Mesodermal cell (in vitro differentiated cells): ENCODE measurements at regions not wholly inside any gene's neighbourhood (a gene's known extent, or its start where the extent isn't known, plus 50 kb on each side); places are given as distances from the start of the nearest gene placed in this dataset.
"Not testable (repeated sequence)": the region's sequence is repeated elsewhere in the genome, so short reads cannot be mapped to it uniquely, and the experiment has no call there.

Source experiments
- H3K27ac ChIP-seq: 2 replicates; pipeline ENCODE4 v1.7.0; 2013; ENCODE audit warnings: mild to moderate bottlenecking, low read depth, low read length, moderate library complexity; ENCODE audit not compliant: severe bottlenecking
- H3K36me3 ChIP-seq: 2 replicates; pipeline ENCODE4 v1.7.1; 2013; ENCODE audit warnings: mild to moderate bottlenecking, low read length, moderate library complexity; ENCODE audit not compliant: control insufficient read depth, insufficient read depth
- H3K4me1 ChIP-seq: one replicate; pipeline ENCODE4 v1.7.1; 2013; ENCODE audit warnings: mild to moderate bottlenecking, low read length; ENCODE audit not compliant: insufficient read depth, control insufficient read depth, poor library complexity, severe bottlenecking
- H3K4me3 ChIP-seq: 2 replicates; pipeline ENCODE4 v1.7.0; 2013; ENCODE audit warnings: low read length, control low read depth, mild to moderate bottlenecking; ENCODE audit not compliant: insufficient read depth, poor library complexity, severe bottlenecking; ENCODE audit errors: extremely low read depth
- H3K9me3 ChIP-seq: 2 replicates; pipeline ENCODE4 v1.7.1; 2013; ENCODE audit warnings: mild to moderate bottlenecking, low read length, moderate library complexity; ENCODE audit not compliant: control insufficient read depth
- WGBS, 2 experiments: methylation state at CpG; one replicate each; pipeline ENCODE4 v1.1.5; 2013; ENCODE audit warnings: missing lambda C conversion rate in 2 of 2; ENCODE audit not compliant: insufficient coverage in 2 of 2; 5-methylcytosine and 5-hydroxymethylcytosine counted together

- H3K27ac ChIP-seq, result no peak overlapping the region
- WGBS, 2 experiments, result 57 to 58% methylated on average over 5 of the region's 6 CpGs
Measured at GRCh38 chr2:75870651-75871137, 160.0 kb upstream of the GCFC2 start.

GRCh38 chr2:75870133-75870532 lies 159.4 kb upstream of the GCFC2 start:
- 21 to 31% methylated on average over 2 to 3 of the region's 4 CpGs for WGBS, 2 experiments
- Histone ChIP-seq H3K4me1 (no peaks in the 10 kb centered on the region), H3K27ac (no peak overlapping the region), H3K9me3 (no peaks in the 10 kb centered on the region), H3K36me3 (no peaks in the 10 kb centered on the region), H3K4me3 (no peak overlapping the region)

More at GRCh38 chr2:75870651-75871137, 160.0 kb upstream of the GCFC2 start:
- H3K4me1 ChIP-seq, result no peaks in the 10 kb centered on the region
- no peaks in the 10 kb centered on the region for H3K36me3 ChIP-seq
- no peak overlapping the region for H3K4me3 ChIP-seq
- no peaks in the 10 kb centered on the region for H3K9me3 ChIP-seq

GRCh38 chr2:75865702-75866101 lies 155.0 kb upstream of the GCFC2 start:
- 80 to 94% methylated on average over 1 to 4 of the region's 8 CpGs for WGBS, 2 experiments
- H3K4me3 ChIP-seq, result no peak overlapping the region
- no peak overlapping the region for H3K27ac ChIP-seq
- no peaks in the 10 kb centered on the region for H3K36me3 ChIP-seq
- H3K9me3 ChIP-seq, result no peaks in the 10 kb centered on the region
- H3K4me1 ChIP-seq, result no peaks in the 10 kb centered on the region

- H3K4me1 ChIP-seq, result no peaks in the 10 kb centered on the region
- H3K4me3 ChIP-seq, result no peak overlapping the region
- no peak overlapping the region for H3K27ac ChIP-seq
- H3K9me3 ChIP-seq, result no peaks in the 10 kb centered on the region
- no peaks in the 10 kb centered on the region for H3K36me3 ChIP-seq
- WGBS, 2 experiments, result 86% methylated on average over 1 of the region's 2 CpGs; no CpG with 5 or more reads in 1 of the 2 experiments
Measured at GRCh38 chr2:75865083-75865482, 154.4 kb upstream of the GCFC2 start.

- no peak overlapping the region for H3K27ac ChIP-seq
Measured at GRCh38 chr2:75862547-75862946, 151.8 kb upstream of the GCFC2 start.

GRCh38 chr2:75853436-75853835 lies 142.7 kb upstream of the GCFC2 start:
- Histone ChIP-seq H3K4me1 (peaks cover 9% of the 10 kb centered on the region), H3K9me3 (no peaks in the 10 kb centered on the region), H3K4me3 (no peak overlapping the region), H3K27ac (no peak overlapping the region), H3K36me3 (no peaks in the 10 kb centered on the region)

More at GRCh38 chr2:75862547-75862946, 151.8 kb upstream of the GCFC2 start:
- WGBS, 2 experiments, result 94% methylated on average over 2 of the region's 3 CpGs; no CpG with 5 or more reads in 1 of the 2 experiments
- Histone ChIP-seq H3K4me3 (no peak overlapping the region), H3K4me1 (no peaks in the 10 kb centered on the region), H3K9me3 (no peaks in the 10 kb centered on the region), H3K36me3 (no peaks in the 10 kb centered on the region)

GRCh38 chr2:75852639-75853038 lies 141.9 kb upstream of the GCFC2 start:
- Histone ChIP-seq H3K4me3 (no peak overlapping the region), H3K9me3 (no peaks in the 10 kb centered on the region), H3K27ac (no peak overlapping the region), H3K36me3 (no peaks in the 10 kb centered on the region), H3K4me1 (peaks cover 9% of the 10 kb centered on the region)
- 100% methylated on average over 1 of the region's 2 CpGs; no CpG with 5 or more reads in 1 of the 2 experiments for WGBS, 2 experiments

- Histone ChIP-seq H3K9me3 (no peaks in the 10 kb centered on the region), H3K36me3 (no peaks in the 10 kb centered on the region), H3K4me1 (peaks cover 15% of the 10 kb centered on the region), H3K27ac (no peak overlapping the region), H3K4me3 (no peak overlapping the region)
- 80% methylated on average over 1 of the region's 1 CpG; no CpG with 5 or more reads in 1 of the 2 experiments for WGBS, 2 experiments
Measured at GRCh38 chr2:75846683-75847190, 136.0 kb upstream of the GCFC2 start.

GRCh38 chr2:75844651-75845050 lies 133.9 kb upstream of the GCFC2 start:
- Histone ChIP-seq H3K27ac (no peak overlapping the region), H3K4me3 (no peak overlapping the region), H3K4me1 (peaks cover 8% of the 10 kb centered on the region), H3K36me3 (no peaks in the 10 kb centered on the region), H3K9me3 (no peaks in the 10 kb centered on the region)

- H3K27ac ChIP-seq, H3K4me3 ChIP-seq, H3K4me1 ChIP-seq, H3K9me3 ChIP-seq, H3K36me3 ChIP-seq: not testable (repeated sequence)
- 77 to 78% methylated on average over 2 of the region's 4 CpGs for WGBS, 2 experiments
Measured at GRCh38 chr2:75834588-75834987, 123.9 kb upstream of the GCFC2 start.

- no peaks in the 10 kb centered on the region for H3K36me3 ChIP-seq
- H3K4me1 ChIP-seq, result no peaks in the 10 kb centered on the region
- no peak overlapping the region for H3K27ac ChIP-seq
- 50 to 100% methylated on average over 1 of the region's 2 CpGs for WGBS, 2 experiments
- H3K9me3 ChIP-seq, result no peaks in the 10 kb centered on the region
- H3K4me3 ChIP-seq, result no peak overlapping the region
Measured at GRCh38 chr2:75833386-75833785, 122.7 kb upstream of the GCFC2 start.
